Lower leg skin (tissue), 3 donors: ENCODE measurements at regions not wholly inside any gene's neighbourhood (a gene's known extent, or its start where the extent isn't known, plus 50 kb on each side); places are given as distances from the start of the nearest gene placed in this dataset.

Experiments
- CTCF ChIP-seq, 3 donors: fragments of 450-650 bp; IDR thresholded peaks; one replicate each; pipeline ENCODE4 v1.5.1; 2016; ENCODE audit warnings: antibody characterized with exemption in 3 of 3, mild to moderate bottlenecking in 3 of 3, moderate library complexity in 2 of 3
- POLR2A ChIP-seq, 2 donors: fragments of 450-650 bp; IDR thresholded peaks; one replicate each; pipeline ENCODE4 v1.6.1; 2016 to 2017; ENCODE audit warnings: antibody characterized with exemption in 2 of 2, mild to moderate bottlenecking in 1 of 2, moderate library complexity in 1 of 2

- no peak for TF ChIP-seq CTCF (IDR thresholded peaks at IDR 0.05)
- TF ChIP-seq POLR2A (IDR thresholded peaks at IDR 0.05) = no peak
Observed at GRCh38 chr9:20186823-20187222, 398.0 kb upstream of the SLC24A2 start.
